Liver (tissue), 8 donors: ENCODE measurements at regions not wholly inside any gene's neighbourhood (a gene's known extent, or its start where the extent isn't known, plus 50 kb on each side); places are given as distances from the start of the nearest gene placed in this dataset.

Source experiments
- DNase-seq: peaks from one replicate; pipeline ENCODE4 v3.0.0-alpha.2; 2017; ENCODE audit warnings: low spot score
- H3K27ac ChIP-seq, 2 donors: one replicate each; pipeline ENCODE4 v1.7.0; 2013; ENCODE audit warnings: inconsistent platforms in 2 of 2, low read length in 2 of 2, control low read depth in 1 of 2, low read depth in 1 of 2, mild to moderate bottlenecking in 1 of 2
- H3K27me3 ChIP-seq, 4 donors: one replicate each; pipeline versions ENCODE4 v1.6.1 to v1.7.0; 2013; ENCODE audit warnings: low read length in 3 of 4, inconsistent platforms in 1 of 4, mild to moderate bottlenecking in 1 of 4, moderate library complexity in 1 of 4; ENCODE audit not compliant: control insufficient read depth in 4 of 4, insufficient read depth in 4 of 4
- H3K36me3 ChIP-seq, 4 donors: one replicate each; pipeline versions ENCODE4 v1.6.1 to v1.7.0; 2013; ENCODE audit warnings: low read length in 3 of 4, mild to moderate bottlenecking in 3 of 4, low read depth in 1 of 4, moderate library complexity in 1 of 4; ENCODE audit not compliant: control insufficient read depth in 4 of 4, insufficient read depth in 3 of 4
- H3K4me1 ChIP-seq, 4 donors: one replicate each; pipeline versions ENCODE4 v1.6.1 to v1.7.0; 2013; ENCODE audit warnings: low read length in 3 of 4, mild to moderate bottlenecking in 3 of 4, moderate library complexity in 1 of 4; ENCODE audit not compliant: control insufficient read depth in 4 of 4, insufficient read depth in 4 of 4
- H3K4me3 ChIP-seq, 3 donors: one replicate each; pipeline versions ENCODE4 v1.6.1 to v1.7.0; 2013; ENCODE audit warnings: low read length in 3 of 3, control low read depth in 1 of 3, low read depth in 1 of 3, mild to moderate bottlenecking in 1 of 3
- H3K9ac ChIP-seq, 2 donors: one replicate each; pipeline ENCODE4 v1.7.0; 2013; ENCODE audit warnings: low read length in 2 of 2, mild to moderate bottlenecking in 2 of 2, moderate library complexity in 2 of 2, control low read depth in 1 of 2, low read depth in 1 of 2
- H3K9me3 ChIP-seq, 4 donors: one replicate each; pipeline versions ENCODE4 v1.6.1 to v1.7.0; 2013; ENCODE audit warnings: low read length in 3 of 4; ENCODE audit not compliant: control insufficient read depth in 4 of 4
- ATF3 ChIP-seq: IDR thresholded peaks from 2 replicates; pipeline ENCODE4 v1.6.1; 2016; ENCODE audit warnings: antibody characterized with exemption
- CTCF ChIP-seq: fragments of 150-350 bp; IDR thresholded peaks from 2 replicates; pipeline ENCODE4 v1.5.1; 2017; ENCODE audit warnings: improper control_type of control experiment, low read depth, low read length; ENCODE audit not compliant: missing input control
- EGR1 ChIP-seq, 2 donors: IDR thresholded peaks; 2 replicates each; pipeline ENCODE4 v1.6.1; 2016 to 2018; ENCODE audit warnings: antibody characterized with exemption in 2 of 2, low read depth in 2 of 2
- FOXA1 ChIP-seq: IDR thresholded peaks from 2 replicates; pipeline ENCODE4 v1.6.1; 2016; ENCODE audit warnings: antibody characterized with exemption
- FOXA2 ChIP-seq: IDR thresholded peaks from 2 replicates; pipeline ENCODE4 v1.6.1; 2016; ENCODE audit warnings: antibody characterized with exemption
- GABPA ChIP-seq, 2 donors: IDR thresholded peaks in 1 of 2; conservative IDR thresholded peaks in 1 of 2; 2 replicates each; pipeline ENCODE4 v1.6.1; 2016; ENCODE audit warnings: antibody characterized with exemption in 2 of 2, mild to moderate bottlenecking in 1 of 2, moderate library complexity in 1 of 2
- HNF4A ChIP-seq, 2 donors: conservative IDR thresholded peaks; 2 replicates each; pipeline ENCODE4 v1.6.1; 2016; ENCODE audit warnings: antibody characterized with exemption in 2 of 2, mild to moderate bottlenecking in 2 of 2
- HNF4G ChIP-seq: IDR thresholded peaks from 2 replicates; pipeline ENCODE4 v1.6.1; 2016; ENCODE audit warnings: antibody characterized with exemption
- JUND ChIP-seq, 2 donors: IDR thresholded peaks; 2 replicates each; pipeline ENCODE4 v1.6.1; 2016; ENCODE audit warnings: antibody characterized with exemption in 2 of 2
- MAX ChIP-seq: IDR thresholded peaks from 2 replicates; pipeline ENCODE4 v1.6.1; 2016; ENCODE audit warnings: antibody characterized with exemption
- NR2F2 ChIP-seq: IDR thresholded peaks from 2 replicates; pipeline ENCODE4 v1.6.1; 2016; ENCODE audit warnings: antibody characterized with exemption
- RAD21 ChIP-seq, 2 donors: IDR thresholded peaks; 2 replicates each; pipeline ENCODE4 v1.6.1; 2016; ENCODE audit warnings: antibody characterized with exemption in 2 of 2, mild to moderate bottlenecking in 2 of 2
- REST ChIP-seq: IDR thresholded peaks from 2 replicates; pipeline ENCODE4 v1.6.1; 2016; ENCODE audit warnings: antibody characterized with exemption, mild to moderate bottlenecking
- RXRA ChIP-seq, 2 donors: IDR thresholded peaks; 2 replicates each; pipeline ENCODE4 v1.6.1; 2017 to 2018; ENCODE audit warnings: antibody characterized with exemption in 2 of 2, mild to moderate bottlenecking in 1 of 2
- SP1 ChIP-seq: IDR thresholded peaks from 2 replicates; pipeline ENCODE4 v1.6.1; 2018; ENCODE audit warnings: antibody characterized with exemption, mild to moderate bottlenecking
- TAF1 ChIP-seq: conservative IDR thresholded peaks from 2 replicates; pipeline ENCODE4 v1.6.1; 2016; ENCODE audit warnings: antibody characterized with exemption, mild to moderate bottlenecking
- YY1 ChIP-seq: IDR thresholded peaks from 2 replicates; pipeline ENCODE4 v1.6.1; 2016; ENCODE audit warnings: antibody characterized with exemption, mild to moderate bottlenecking
- ZBTB33 ChIP-seq: IDR thresholded peaks from 2 replicates; pipeline ENCODE4 v1.6.1; 2016; ENCODE audit warnings: antibody characterized with exemption
- WGBS: extraction: QIAGEN DNeasy Blood & Tissue Kit; methylation state at CpG from one replicate; pipeline ENCODE4 v1.1.7; 2013; 5-methylcytosine and 5-hydroxymethylcytosine counted together
- donor health status: healthy.
- donor health status: healthy.
- donor health status: healthy.
- donor health status: healthy.
- donor health status: healthy.

GRCh38 chr4:4950561-4951290 is 68.5 kb downstream of the CYTL1 start:
- WGBS = 74% methylated on average over 9 of the region's 9 CpGs
- Histone ChIP-seq H3K9me3 (no peaks in the 10 kb centered on the region), H3K4me3 (no peak overlapping the region), H3K27me3 (no peaks in the 10 kb centered on the region), H3K4me1 (no peaks in the 10 kb centered on the region), H3K36me3 (no peaks in the 10 kb centered on the region), H3K27ac (no peak overlapping the region), H3K9ac (no peak overlapping the region)
- no peak for DNase-seq
- TF ChIP-seq EGR1 (IDR thresholded peaks at IDR 0.05; ENCODE audit: low read depth in 2 of 2) = no peak
- no peak for TF ChIP-seq RAD21 (IDR thresholded peaks at IDR 0.05)
- no peak for TF ChIP-seq GABPA (IDR thresholded peaks at IDR 0.05 in 1 of 2, conservative IDR thresholded peaks at IDR 0.05 in 1 of 2)
- no peak for TF ChIP-seq FOXA2
- TF ChIP-seq HNF4G = no peak
- TF ChIP-seq ZBTB33 = no peak
- TF ChIP-seq MAX = no peak
- no peak for TF ChIP-seq CTCF
- no peak for TF ChIP-seq TAF1
- no peak for TF ChIP-seq NR2F2
- no peak for TF ChIP-seq ATF3
- TF ChIP-seq SP1 = no peak
- no peak for TF ChIP-seq JUND (IDR thresholded peaks at IDR 0.05)

- no peaks in the 10 kb centered on the region for H3K4me1 ChIP-seq
- H3K9me3 ChIP-seq = no peaks in the 10 kb centered on the region
- WGBS = 68% methylated on average over 2 of the region's 2 CpGs
- no peak overlapping the region for H3K4me3 ChIP-seq
- H3K9ac ChIP-seq = no peak overlapping the region
- no peaks in the 10 kb centered on the region for H3K36me3 ChIP-seq
- H3K27me3 ChIP-seq = no peaks in the 10 kb centered on the region
- DNase-seq = no peak
- TF ChIP-seq REST (no peak), RXRA (IDR thresholded peaks at IDR 0.05) (no peak), YY1 (no peak), RAD21 (IDR thresholded peaks at IDR 0.05) (no peak), ZBTB33 (no peak), GABPA (IDR thresholded peaks at IDR 0.05 in 1 of 2, conservative IDR thresholded peaks at IDR 0.05 in 1 of 2) (no peak), CTCF (no peak), FOXA1 (no peak), ATF3 (no peak), TAF1 (no peak), MAX (no peak), JUND (IDR thresholded peaks at IDR 0.05) (no peak), FOXA2 (no peak), HNF4A (conservative IDR thresholded peaks at IDR 0.05) (no peak), HNF4G (no peak)
- no peak overlapping the region for H3K27ac ChIP-seq
Measured at GRCh38 chr4:4952273-4952672, 67.0 kb downstream of the CYTL1 start.
